Erythroblast (primary cell): ENCODE measurements at regions not wholly inside any gene's neighbourhood (a gene's known extent, or its start where the extent isn't known, plus 50 kb on each side); places are given as distances from the start of the nearest gene placed in this dataset.

Experiments
- GATA1 ChIP-seq: IDR thresholded peaks from 2 replicates; pipeline ENCODE4 v1.6.1; 2011; ENCODE audit warnings: low read depth, mild to moderate bottlenecking, control low read depth, low read length, moderate library complexity
- POLR2A ChIP-seq: IDR thresholded peaks from 2 replicates; pipeline ENCODE4 v1.6.1; 2011; ENCODE audit warnings: mild to moderate bottlenecking, low read length

DNA sequence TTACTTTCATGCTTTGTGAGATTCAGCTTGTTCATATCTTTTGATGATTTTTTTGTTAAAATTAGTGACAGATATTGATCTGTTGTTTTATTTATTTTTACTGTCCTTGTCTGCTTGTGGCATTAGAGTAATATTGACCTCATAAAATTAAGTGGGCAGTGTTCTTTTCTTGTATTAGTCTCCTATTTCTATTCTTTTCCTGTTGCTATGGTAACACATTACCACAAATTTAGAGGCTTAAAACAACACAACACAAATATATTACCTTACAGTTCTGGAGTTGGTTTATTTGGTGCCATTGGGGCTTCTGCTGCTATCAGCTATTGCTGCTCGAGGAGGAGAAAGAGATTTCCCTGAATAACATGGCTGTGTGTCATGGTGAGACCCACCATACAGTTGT is 135.7 kb downstream of the C1orf94 start:
- no peak for TF ChIP-seq POLR2A
- no peak for TF ChIP-seq GATA1
